ENCODE measurements at regions not wholly inside any gene's neighbourhood (a gene's known extent, or its start where the extent isn't known, plus 50 kb on each side); places are given as distances from the start of the nearest gene placed in this dataset.

GRCh38 chr14:49438256-49438770 is 147.9 kb downstream of the RPS29 start:
- TF ChIP-seq POLR2A (IDR thresholded peaks at IDR 0.05) (no peak), CTCF (IDR thresholded peaks at IDR 0.05) (no peak)

Measured in adrenal gland (tissue), 5 donors.